Activated effector memory CD4-positive, alpha-beta T cell treated with anti-CD3 and anti-CD28 coated beads, Interleukin-2, amount 50 U/mL, for 16 hours (primary cell): ENCODE measurements at regions not wholly inside any gene's neighbourhood (a gene's known extent, or its start where the extent isn't known, plus 50 kb on each side); places are given as distances from the start of the nearest gene placed in this dataset.
"Not testable (repeated sequence)": the region's sequence is repeated elsewhere in the genome, so short reads cannot be mapped to it uniquely, and the experiment has no call there.

Experiments
- DNase-seq: peaks from one replicate; pipeline ENCODE4 v3.0.0-alpha.2; 2020

GRCh38 chr7:136104269-136104603 is 127.1 kb upstream of the MTPN start:
- no peak for DNase-seq

- DNase-seq = no peak
These were observed 126.5 kb upstream of the MTPN start for GRCh38 chr7:136103545-136104268.

DNA sequence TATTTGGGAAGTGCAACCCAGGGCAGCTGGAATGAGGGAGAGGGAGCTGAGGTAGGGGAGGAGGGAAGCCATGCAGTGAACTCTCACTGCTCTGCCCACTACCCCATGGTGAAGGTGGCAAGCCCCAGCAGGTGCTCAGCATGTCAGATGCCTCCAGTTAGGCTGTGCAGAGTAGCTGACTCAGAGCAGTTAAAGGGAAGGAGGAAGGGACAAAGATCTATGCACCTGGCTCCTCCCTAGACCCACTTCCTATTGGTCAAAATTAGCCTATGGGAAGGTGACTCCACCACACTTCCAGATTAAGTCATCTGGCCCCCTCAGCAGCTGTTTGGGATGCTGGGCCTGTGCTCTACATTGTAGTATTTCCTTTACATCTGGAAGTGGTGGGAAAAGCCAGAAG is 125.7 kb upstream of the MTPN start:
- DNase-seq = no peak

- DNase-seq = not testable (repeated sequence)
These were observed 115.6 kb upstream of the MTPN start for GRCh38 chr7:136092714-136093113.

DNA sequence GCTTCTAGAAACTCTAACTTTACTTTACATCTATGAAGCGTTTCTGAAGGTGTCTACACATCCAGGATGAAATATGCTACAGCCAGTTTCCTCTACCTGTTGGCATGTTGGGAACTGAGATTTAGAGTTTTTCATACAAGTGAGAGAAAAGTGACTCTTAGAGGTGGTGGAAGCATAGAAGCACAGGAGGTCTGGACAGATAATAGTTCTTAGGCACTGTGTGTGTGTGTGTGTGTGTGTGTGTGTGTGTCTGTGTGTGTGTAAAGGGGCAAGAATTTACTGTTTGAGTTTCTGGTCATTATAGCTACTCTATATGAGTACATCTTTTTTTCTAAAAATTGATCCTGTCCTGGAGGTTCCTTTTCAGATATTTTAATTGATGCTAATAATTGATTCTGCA is 110.7 kb upstream of the MTPN start:
- no peak for DNase-seq

- no peak for DNase-seq
These were observed 109.6 kb upstream of the MTPN start for GRCh38 chr7:136086712-136087111.

DNA sequence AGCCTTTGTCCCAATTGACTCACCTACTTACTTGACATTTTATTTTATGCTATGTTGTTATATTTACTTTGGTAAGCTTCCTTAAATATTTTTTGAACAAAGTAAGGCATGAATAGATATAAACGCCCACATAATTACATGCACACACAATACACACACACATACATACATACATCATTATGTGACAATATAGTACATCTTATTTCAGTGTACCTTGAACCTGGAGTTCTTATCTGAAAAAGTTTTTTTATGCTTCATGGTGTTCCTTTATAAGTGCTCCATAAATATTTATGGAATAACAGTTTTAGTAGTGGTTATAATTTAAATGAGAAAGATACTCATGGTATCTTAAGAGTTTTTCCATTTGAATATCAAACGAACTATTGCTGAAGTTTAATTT is 102.8 kb upstream of the MTPN start:
- DNase-seq = no peak

GRCh38 chr7:136079478-136079892 is 102.3 kb upstream of the MTPN start:
- no peak for DNase-seq

- DNase-seq = no peak
These were observed 101.9 kb upstream of the MTPN start for GRCh38 chr7:136079066-136079465.

DNA sequence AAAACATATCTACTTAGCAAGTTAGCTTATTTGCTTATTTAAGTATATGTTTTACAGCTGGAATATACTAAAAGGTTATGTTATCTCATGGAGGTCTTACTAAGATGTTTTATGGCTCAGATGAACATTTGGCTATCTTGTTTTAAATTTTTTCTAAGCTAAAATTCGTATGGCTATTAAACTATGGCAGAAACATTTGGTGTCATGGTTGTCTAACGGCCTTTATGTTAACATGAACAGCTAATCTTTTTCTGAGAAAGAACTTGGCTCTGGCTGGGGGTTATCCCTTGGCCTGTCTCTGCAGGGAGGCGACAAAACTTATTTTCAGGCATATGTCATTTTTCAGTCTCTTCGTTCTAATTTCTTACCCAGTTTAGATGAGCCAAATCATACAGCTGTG is 101.5 kb upstream of the MTPN start:
- no peak for DNase-seq

GRCh38 chr7:136076954-136077353 is 99.8 kb upstream of the MTPN start:
- DNase-seq = no peak

- DNase-seq = no peak
These were observed 97.7 kb upstream of the MTPN start for GRCh38 chr7:136074843-136075242.

DNA sequence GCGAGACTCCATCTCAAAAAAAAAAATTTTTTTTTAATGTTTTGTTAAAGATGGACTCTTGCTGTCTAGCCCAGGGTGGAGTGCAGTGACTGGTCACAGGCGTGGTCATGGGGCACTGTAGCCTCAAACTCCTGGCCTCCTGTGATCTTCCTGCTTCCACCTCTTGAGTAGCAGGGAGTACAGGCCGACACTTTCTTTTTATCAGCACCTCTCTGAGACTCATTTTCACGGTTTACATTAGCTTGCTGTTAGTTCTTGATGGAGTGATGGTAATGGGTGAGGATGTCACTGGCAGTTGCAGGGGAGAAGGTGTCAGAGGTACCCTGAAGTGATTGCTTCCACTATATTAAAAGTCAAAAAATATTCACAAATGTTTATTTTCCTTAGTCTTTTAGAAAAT is 95.3 kb upstream of the MTPN start:
- no peak for DNase-seq

GRCh38 chr7:136070736-136071505 is 93.8 kb upstream of the MTPN start:
- DNase-seq = no peak

DNA sequence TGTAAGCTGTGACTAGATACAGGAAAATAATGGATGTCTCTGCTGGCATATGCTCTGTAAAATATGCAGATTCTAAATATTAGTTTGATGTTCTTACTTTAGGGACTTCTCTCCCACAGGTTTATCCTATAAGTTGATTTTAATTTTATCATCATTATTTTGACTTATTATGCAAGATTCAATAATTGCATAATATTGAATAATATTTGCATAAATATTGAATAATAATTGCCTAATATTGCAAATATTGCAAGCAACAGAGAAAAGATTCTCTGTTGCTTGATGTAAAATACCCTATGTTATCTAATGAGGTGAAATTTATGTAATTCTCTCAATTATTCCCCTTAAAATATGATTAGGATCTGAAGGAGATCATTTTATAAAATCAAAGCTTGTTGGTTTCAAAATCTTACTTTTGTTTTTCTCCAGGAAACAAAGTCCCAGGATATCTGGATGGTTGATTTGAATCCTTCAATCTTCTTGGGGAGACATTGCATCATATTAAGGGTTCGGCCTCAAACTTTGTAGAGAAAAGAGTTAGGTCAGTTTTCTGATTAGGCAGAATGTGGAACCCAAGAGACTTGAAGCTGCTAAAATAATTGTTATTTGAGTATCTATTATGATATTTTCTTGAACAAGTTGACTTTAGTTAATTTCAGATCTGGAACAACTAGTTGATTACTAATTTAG is 92.8 kb upstream of the MTPN start:
- DNase-seq = no peak

- DNase-seq = no peak
These were observed 90.1 kb upstream of the MTPN start for GRCh38 chr7:136067277-136067676.

DNA sequence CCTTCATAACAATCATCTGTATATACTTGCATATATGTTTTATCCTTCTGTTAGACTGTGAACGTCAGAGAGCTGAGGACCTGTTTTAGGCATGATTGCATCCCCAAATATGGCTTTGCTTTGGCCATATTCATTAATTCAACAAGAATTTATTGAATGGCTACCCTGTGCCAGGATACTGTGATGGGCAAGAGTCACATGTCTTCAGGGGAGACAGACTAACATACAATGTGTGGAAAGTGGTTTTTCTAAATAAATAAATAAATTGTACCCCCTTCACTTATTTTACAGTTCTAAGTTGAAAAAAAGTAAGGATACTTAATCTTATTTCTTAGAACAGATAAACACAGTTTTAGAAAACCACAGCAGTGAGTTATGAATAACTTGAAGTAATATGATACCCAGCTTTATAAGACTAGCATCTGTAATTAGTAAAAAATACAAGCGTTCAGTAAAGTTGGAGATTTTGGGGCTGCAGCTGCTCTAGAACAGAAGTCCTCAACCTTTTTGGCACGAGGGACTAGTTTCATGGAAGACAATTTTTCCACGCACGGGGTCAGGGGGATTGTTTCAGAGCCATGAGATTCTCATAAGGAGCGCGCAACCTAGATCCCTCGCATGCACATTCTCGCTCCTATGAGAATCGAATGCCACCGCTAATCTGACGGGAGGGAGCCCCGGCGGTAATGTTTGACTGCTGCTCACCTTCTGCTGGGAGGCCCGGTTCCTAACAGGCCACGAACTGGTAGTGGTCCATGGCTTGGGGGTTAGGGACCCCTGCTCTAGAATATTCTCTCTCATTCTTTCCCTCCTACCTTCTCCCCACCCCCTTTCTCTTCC is 89.4 kb upstream of the MTPN start:
- no peak for DNase-seq

- no peak for DNase-seq
These were observed 87.6 kb upstream of the MTPN start for GRCh38 chr7:136064627-136065237.

DNA sequence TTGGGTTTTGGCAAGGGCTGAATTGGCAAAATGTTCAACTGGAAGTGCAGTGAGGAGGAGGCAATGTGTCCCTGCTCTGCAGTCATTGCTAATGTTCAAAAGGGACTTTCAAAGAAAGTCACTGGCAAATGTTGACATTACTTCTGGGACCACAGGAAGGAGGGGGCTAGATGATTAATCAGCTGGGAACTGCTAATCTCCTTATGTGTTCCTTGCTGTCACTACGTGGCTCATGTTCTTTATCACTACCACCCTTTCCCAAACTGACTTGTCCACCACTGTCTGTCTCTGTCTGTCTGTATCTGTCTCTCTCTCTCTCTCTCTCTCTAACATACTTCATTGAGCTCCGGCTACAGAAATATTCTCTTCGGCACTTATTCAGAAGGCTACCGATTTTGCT is 86.9 kb upstream of the MTPN start:
- DNase-seq = no peak

DNA sequence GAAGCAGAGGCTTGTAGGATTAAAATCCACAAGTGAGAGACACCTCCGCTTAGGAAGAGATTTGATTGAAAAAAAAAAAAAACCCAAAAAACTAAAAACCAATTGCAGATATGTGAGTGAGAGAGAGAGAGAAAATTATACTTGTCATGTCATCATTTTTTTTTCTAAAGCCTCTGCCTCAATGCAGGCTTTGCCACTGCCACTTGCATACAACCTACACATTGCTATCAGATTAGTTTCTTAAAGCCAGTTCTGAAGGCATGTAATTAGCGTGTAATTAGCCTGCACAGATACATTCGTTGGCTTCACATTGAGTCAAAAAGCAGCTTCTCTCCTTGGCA is 86.1 kb upstream of the MTPN start:
- no peak for DNase-seq

DNA sequence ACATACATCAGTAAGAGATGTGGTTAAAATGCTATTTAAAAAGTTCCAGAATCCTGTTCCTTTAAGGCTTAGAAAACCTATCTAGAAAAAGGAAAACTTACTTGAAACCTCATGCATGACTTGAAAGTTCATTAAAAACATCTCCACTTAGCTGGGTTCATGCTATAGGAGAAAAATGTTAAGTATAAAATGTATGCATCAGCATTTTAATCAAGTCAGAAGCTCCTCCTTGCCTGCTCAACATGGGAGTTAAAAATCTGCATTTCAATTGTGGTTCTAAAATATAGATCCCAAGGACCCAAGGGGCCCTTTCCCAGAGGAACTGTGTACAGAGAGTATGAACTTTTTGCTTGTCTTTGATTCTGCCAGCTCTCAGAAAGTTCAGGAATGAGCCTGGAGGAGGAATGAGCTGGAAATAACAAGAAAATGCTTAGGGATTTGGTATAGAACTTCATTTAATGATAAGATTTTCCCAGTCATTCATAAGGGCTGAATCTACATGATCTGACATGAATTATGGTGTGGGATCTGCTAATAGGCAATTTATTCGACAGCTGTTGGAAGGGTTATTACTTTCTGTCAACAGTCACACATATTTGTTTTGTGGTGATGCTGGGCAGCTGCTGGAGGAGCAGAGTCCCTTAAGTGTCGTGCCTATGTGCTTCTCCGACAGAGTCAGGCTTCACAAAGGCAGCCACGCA is 85.6 kb upstream of the MTPN start:
- no peak for DNase-seq

GRCh38 chr7:136061433-136061832 is 84.3 kb upstream of the MTPN start:
- DNase-seq = no peak
